NT2/D1 (cell line): ENCODE measurements at regions not wholly inside any gene's neighbourhood (a gene's known extent, or its start where the extent isn't known, plus 50 kb on each side); places are given as distances from the start of the nearest gene placed in this dataset.

ENCODE experiments used
- SUZ12 ChIP-seq: IDR thresholded peaks from 2 replicates; pipeline ENCODE4 v1.6.1; 2011; ENCODE audit not compliant: insufficient read length, insufficient read depth; ENCODE audit errors: extremely low read depth
- YY1 ChIP-seq: IDR thresholded peaks from 2 replicates; pipeline ENCODE4 v1.6.1; 2011; ENCODE audit not compliant: insufficient read length, insufficient read depth
- ZNF274 ChIP-seq: IDR thresholded peaks from 2 replicates; pipeline ENCODE4 v1.6.1; 2011; ENCODE audit warnings: mild to moderate bottlenecking, low read depth, low read length

DNA sequence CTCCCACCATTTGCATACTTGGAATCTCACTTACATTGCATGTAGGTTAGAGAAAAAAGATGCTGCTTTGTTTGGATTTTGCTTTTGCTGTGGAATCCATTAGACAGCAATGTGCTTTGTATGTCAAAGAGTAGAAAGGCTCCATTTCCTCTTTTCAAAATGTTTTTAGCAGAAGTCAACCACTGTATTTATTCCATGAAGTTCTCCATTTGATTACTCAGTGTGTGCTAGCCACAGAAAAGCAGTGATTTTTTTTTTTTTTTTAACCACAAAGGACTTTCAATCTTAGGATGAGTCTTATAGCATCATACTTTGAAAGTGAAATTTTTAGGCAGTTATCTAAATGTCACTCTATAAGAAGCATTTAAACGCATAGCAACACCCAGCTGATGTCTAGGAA, 285.0 kb upstream of the ADAMTS9 start:
- TF ChIP-seq YY1 = no peak
- TF ChIP-seq ZNF274 = no peak
- no peak for TF ChIP-seq SUZ12
